HG02884 (cell line): ENCODE measurements at regions not wholly inside any gene's neighbourhood (a gene's known extent, or its start where the extent isn't known, plus 50 kb on each side); places are given as distances from the start of the nearest gene placed in this dataset.
"Not testable (repeated sequence)": the region's sequence is repeated elsewhere in the genome, so short reads cannot be mapped to it uniquely, and the experiment has no call there.

Experiments
- ATAC-seq: cut with Tn5 transposase; IDR thresholded peaks from one replicate; pipeline ENCODE4 v1.9.1; 2021; ENCODE audit warnings: mild to moderate bottlenecking, moderate library complexity; ENCODE audit not compliant: unreplicated experiment

DNA sequence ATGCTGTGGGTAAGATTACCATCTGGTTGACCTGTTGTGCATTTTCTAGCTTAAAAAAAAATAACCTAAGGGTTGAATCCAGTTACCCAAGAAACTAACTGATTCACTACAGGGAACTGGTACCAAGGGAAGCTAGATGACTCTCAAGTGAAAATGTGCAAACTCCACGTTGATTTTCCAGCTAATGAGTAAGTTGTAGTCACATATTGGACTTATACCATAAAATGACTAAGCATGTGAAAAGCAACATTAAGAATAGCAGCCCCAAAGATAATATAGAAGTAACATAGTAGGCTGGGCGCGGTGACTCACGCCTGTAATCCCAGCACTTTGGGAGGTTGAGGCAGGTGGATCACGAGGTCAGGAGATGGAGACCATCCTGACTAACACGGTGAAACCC, 270.9 kb downstream of the SPRY1 start:
- ATAC-seq: no peak

DNA sequence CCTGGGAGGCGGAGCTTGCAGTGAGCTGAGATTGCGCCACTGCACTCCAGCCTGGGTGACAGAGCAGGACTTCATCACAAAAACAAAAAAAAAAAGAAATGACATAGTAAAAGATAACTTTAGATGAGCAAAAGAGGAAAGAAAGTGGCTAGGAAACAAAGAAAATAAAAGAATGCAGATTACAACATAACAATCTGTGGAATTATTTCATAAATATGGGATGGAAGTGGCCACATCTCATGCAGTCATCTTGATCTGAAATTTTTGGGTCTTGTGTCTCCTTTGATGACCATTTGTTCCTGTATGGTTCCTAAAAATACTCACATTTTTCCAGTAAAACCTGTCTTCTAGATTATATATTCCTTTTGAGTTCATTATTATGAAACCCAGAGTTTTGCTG, 271.4 kb downstream of the SPRY1 start:
- no peak for ATAC-seq

DNA sequence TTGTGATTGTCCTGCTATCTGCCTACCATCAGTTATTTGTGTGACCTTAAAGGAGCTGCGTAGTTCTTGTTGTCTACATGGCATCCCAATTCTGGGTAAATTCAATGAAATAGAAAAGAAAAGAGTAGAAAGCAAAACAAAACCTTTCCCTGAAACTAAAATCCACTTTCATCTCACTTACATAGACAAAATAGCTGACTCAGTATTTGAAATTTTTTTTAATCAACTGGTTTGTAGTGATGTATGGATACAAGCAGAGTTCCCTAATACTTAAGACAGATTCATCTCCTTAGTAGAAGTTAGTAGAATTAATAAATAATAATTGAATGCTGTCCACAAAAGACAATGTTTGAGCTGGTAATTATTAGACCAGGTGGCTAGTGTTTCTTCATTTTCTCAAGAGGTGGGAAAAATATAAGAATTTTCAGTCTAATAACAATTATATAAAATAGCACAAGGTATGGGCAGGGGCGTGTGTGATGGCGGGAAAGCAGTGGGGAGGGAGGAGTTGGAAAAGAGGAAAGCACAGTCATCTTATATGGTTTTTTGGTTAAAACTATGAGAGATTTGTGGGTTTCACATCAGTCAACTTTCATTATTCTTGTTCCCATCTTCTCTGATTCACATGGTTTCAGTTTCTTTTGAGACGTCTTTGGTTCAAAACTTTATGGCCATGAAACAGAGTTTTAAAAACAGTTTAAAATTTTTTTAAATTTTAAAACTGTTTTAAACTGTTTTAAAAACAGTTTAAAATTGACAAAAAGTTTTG, 275.2 kb downstream of the SPRY1 start:
- ATAC-seq: peak; percentile 98

DNA sequence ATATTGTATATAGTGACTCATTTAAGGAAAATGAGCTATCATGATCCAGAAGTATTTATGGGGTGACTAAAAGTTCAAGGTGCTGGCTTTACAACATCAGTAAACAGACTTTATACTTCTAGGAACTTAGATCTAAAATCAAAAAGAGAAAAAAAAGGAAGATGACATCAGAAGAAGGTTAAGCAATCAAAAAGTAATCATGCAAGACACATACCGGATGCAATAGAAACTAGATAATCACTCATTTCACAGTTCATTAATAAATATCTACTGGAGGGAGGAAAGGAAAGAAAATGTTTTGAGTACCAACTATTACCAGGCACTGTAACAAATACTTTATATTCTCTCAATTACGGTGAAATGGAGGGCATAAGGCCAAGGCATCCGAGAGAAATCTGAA, 276.4 kb downstream of the SPRY1 start:
- no peak for ATAC-seq

DNA sequence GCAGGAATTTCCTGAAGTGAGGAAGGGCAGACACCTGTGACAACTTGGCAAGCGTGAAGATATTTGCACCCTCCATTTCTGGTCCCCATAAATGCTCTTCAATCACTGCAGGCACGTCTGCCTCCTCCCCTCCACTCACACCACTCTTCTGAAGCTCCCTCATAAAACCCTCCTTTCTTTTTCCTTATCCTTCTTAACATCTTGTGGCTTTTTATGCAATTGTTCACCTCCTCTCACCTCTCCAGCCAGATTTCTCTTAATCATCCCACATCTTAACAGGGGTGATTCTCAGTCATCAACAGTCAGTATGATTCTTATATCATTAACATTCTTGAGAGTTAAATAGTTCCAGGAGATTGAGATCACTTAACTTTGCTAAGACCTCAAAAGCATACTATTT, 277.4 kb downstream of the SPRY1 start:
- ATAC-seq: no peak

DNA sequence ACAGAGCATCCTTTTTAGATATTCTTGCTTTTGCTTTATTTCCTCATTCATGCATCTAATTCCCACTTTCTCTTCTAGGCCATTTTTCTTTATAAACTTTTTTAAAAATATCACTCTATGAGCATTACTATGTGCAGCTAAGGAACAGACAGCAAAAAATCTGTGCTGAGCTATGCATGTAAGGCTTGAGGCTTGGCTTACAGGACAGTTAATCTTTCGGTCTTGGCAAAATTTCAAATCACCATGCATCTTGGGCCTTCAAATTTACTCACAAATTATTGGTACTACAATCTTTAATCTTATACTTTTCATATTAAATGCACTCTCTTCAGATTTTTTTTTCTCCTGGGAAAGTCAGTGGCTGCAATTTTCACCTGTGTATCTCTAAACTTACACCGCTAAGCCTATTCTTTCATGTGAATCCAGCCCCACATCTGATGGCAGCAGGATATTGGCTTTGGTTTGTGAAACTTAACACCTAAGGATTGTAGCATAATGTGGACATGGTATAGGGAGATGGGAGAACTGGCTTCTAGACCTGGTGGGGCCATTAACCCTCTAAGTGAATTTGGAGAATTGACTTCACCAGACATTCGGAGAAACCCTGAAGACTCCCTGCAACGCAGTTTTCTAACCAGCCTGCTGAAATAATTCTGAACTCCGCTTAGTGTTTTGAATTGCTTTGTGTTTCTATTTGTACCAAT, 278.3 kb downstream of the SPRY1 start:
- no peak for ATAC-seq

DNA sequence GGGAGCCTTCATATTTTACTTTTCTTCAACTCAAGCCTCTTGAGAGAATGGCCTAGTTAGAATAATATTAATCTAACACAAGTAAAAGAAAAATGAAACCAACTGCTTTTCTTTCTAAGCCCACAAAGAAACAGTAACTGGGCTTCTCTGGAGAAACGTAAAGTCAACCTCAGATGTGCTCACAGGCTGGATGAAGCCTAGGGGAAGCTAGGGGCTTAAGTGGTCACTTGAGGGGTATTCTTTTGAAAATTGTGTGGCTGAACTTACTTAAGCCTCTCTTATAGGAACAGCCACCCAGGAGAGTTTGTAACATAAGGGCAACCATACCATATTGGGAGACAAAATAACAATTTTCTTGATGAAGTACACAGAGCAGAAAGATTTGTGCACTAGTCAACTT, 279.0 kb downstream of the SPRY1 start:
- no peak for ATAC-seq

DNA sequence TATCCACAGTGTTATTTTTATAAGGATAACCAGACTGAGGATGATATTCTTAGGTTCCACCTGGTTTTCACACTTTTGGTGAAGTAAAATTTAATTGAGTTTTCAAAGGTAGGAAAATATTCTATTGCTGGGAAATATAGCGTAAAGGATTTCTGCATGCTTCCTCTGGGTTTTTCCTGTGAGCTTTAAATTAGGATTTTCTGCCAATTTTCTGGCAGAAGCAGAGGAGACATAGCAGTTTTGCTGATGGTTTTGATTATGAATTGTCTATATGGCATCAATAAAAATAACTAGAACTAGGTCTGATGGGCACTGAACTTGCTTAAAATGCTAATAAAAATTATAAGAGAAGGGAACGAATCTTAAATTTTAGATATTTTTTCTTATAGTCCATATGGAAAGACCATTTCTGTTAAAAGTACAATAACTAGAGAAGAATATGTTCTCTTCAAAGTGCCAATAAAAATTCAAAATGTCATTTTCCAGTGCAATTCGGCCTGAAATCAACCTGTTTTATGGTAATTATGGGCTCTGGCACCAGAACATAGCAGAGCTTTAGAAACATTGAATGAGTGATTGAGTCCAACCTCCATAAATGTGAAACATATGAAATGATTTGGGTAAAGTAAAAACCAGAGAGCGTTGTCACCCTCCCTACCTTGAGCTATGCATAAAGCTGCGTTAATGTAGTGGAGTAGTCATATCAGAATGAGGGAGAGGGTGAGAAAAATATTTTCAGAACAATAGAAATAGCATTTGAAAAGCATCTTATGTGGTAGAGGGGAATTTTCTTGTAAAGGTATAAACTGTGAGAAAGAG, 279.7 kb downstream of the SPRY1 start:
- ATAC-seq: no peak

DNA sequence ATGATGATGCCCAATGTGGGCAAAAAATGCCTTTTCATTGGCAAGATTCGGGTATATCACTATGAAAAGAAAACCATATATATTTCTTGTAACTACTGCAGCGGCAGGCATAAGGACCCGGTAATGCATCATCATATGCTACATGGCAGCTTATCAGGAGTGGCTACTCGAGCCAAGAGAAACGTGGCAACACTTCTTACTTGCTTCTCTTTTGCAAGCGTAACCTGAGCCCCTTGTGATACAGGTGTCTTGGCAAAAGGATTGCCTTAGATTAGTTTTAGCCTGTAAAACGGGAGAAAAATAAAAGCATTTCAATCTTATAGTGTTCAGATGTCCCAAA, 280.3 kb downstream of the SPRY1 start:
- no peak for ATAC-seq

DNA sequence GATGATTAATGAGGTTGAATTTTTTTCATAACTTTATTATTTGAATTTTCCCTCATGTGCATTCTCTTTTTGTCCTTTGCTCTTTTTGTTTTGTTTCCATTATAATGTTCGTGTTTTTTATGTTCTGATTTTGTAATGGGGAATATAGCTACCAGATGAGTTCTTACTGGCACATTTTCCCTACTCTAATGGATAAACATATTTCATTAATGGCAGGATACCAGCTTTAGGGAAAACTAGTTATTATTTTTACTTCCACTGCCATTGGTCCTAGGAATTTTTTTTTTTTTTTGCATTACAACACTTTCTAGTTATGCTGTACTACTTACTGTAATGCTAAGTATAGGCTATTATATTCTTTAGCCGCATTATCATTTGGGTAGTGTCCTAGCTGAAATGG, 286.3 kb downstream of the SPRY1 start:
- no peak for ATAC-seq

DNA sequence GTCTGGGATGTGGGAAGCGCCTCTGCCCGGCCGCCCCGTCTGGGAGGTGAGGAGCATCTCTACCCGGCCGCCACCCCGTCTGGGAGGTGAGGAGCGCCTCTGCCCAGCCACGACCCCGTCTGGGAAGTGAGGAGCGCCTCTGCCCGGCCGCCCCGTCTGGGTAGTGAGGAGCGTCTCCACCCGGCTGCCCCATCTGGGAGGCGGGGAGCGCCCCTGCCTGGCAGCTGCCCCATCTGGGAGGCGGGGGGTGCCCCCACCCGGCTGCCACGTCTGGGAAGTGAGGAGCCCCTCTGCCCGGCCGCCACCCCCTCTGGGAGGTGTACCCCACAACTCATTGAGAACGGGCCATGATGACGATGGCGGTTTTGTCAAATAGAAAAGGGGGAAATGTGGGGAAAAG, 288.3 kb downstream of the SPRY1 start:
- not testable (repeated sequence) for ATAC-seq

DNA sequence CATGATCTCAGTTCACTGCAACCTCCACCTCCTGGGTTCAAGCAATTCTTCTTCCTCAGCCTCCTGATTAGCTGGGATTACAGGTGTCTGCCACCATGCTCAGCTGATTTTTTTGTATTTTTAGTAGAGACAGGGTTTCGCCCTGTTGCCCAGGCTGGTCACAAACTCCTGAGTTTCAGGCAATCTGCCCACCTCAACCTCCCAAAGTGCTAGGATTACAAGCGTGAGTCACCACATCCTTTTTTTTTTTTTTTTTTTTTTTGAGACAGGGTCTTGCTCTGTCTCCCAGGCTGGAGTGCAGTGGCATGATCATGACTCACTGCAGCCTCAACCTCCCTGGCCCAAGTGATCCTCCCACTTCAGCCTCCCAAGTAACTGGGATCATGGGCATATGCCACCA, 298.9 kb downstream of the SPRY1 start:
- not testable (repeated sequence) for ATAC-seq

DNA sequence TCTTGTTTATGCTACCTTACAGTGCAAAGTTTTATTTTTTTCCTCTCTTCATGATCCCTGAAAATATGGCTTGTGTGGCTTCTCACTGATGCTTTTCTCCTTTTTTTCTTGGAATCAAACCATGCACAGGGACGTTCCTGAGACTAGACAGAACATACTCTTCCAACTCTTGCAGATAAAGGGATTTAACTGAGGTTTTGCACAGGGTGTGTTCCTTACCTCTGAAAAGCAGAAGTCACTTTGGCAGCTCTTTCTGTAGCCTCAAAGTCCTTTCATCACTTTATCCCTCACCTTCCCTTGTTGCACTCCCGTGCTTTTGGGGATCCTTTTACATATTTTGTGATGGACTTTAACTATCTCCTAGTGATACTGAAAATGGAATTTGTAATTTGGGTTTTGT, 300.1 kb downstream of the SPRY1 start:
- ATAC-seq: no peak

DNA sequence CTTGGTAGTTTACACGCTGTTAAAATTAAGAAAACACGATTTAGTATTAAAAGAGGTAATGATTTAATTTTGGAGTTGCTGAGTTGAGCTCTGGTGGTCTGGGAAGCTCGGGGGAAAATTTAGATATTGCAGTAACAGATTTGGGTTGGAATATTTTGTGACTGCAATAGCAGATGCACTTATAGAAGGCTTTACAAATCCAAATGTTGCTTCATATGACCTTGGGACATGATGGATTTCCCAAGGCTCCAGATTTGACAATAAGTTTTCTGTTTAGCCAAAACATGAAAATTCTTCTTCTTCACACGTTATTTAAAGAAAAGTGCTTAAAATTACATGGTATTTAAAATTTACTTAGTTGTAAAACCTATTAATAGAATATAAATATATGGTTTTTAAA, 302.0 kb downstream of the SPRY1 start:
- no peak for ATAC-seq

DNA sequence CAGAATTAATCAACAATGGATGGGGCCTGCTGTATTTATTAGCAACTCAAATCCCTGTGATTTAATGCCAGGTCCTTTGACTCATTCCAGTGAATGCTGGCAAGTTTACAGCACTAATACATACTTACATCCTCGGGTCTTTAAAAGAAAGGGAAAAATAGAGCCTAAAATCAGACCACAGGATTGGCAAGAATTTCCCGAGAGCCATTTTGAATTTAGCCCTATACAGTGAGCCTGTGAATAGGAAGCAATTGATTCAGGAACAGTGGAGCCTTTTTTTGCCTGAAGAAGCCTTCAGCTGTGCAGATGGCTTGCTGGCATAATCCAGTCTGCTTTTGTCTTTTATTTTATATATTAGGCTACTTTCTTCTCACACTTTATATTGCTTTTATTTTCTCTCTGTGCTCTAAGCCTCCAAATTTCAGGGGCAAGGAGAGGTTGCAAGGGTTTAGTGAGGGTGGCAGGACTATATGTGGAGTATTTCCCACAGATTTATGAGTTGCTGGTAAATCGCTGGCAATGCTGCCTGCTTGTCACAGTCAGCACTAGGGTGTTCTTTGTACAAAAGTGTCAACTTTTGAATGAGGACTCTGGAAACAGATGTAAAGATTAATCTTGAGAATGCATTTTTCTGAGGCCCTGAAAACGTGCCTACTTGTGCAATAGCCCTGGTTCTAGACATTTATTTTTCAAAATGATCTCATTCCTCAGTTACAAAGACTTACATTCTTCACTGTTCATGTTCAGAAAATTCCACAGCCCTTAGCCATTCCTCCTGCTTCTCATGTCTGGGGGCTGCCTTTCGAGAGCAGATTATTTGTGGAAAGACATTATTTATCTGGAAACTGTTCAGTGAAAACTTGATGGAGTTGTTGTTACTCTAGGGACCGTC, 303.5 kb downstream of the SPRY1 start:
- ATAC-seq: no peak

DNA sequence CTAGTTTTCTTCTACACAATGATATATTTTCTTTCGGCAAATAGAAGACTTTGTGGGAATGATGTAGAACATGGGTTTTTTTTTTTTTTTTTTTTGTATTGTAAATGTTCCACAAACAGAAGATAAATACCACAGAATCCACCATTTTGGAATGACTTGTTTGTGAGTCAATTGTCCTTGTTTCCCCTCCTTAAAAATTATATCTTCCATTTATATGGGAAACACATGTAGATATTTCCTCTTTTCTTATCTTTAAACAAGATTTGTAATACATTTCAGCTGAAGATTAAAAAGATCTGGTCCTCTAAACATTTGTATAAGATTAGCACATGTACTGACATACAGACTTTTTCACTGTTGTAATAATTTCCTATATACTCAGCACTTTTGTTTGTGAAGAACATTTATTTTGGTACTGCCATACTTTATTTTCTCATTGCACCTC, 304.6 kb downstream of the SPRY1 start:
- no peak for ATAC-seq

DNA sequence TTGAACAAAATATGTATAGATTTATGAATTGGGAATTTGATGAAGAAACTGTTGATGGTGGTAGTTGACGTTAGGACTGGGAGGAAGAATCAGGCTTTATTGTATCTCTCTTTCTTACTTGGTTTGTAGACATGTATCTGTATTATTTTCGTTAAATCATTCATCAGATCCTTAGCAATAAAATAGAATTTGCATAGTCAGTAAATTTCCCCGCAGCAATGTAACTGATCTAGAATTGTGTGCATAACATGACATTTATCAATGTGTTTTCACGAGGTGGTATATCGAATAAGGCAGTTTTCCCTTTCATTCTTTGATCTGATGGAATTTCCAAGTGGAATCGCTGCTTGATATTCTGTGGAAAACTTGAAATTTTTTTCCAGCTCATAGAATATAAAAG, 308.8 kb downstream of the SPRY1 start:
- no peak for ATAC-seq

DNA sequence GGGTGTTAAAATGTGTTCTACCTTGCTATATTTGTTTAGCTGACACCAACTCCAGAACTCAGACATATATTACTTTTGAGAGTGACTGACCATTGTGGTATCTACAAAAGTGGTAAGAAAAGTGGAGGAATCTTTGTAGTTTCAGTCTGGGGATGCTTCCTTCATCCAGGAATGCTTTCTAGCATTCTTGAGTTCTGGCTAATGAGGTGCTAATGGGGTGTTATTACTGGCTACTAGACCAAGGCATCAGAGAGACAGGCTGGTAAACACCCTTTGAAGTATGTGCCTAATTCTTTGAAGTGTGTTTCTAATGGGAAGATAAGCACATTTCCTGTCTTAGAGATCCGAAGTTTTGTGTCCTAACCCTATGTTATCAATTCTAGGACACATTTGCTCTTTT, 310.4 kb downstream of the SPRY1 start:
- no peak for ATAC-seq

DNA sequence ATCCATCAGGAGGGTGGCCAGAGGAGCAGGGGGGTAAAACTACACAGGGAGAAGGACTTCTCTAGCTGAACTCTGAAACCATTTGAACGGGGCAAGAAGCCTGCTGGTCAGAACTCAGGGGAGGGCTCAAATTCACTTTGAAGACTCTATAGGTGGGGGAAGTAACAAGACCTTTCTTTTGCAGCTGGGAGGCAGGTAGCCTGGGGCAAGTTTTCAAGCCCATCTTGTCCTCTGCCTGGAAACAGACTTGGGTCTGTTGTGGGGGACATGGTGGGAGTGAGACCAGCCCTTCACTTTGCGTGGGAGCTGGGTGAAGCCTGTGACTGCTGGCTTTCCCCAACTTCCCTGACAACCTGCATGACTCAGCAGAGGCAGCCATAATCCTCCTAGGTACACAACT, 312.3 kb downstream of the SPRY1 start:
- ATAC-seq: no peak

DNA sequence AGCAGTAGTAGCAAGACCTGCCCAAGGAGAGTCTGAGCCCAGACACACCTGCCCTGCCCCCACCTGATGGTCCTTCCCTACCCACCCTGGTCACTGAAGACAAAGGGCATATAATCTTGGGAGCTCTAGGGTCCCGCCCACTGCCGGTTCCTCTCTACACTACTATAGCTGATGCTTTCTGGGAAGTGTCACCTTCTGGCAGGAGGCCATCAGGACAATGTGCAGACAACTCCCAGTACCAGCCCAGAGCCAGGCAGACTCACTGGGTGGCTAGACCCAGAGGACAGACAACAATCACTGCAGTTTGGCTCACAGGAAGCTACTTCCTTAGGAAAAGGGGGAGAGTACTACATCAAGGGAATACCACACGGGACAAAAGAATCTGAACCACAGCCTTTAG, 312.7 kb downstream of the SPRY1 start:
- ATAC-seq: no peak

DNA sequence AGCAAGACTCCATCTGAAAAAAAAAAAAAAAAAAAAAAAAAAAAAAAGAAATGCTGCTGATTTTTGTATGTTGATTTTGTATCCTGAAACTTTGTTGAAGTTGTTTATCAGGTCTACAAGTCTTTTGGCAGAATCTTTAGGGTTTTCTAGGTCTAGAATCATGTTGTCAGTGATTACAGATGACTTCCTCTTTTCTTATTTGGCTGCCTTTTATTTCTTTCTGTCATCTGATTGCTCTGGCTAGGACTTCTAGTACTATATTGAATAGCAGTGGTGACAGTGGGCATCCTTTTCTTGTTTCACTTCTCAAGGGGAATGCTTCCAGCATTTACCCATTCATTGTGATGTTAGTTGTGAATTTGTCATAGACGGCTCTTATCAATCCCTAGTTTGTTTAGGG, 334.4 kb downstream of the SPRY1 start:
- ATAC-seq: no peak
